T-helper 2 cell (primary cell): ENCODE measurements at regions not wholly inside any gene's neighbourhood (a gene's known extent, or its start where the extent isn't known, plus 50 kb on each side); places are given as distances from the start of the nearest gene placed in this dataset.

ENCODE experiments used
- DNase-seq, 5 experiments: peaks; one replicate each; pipeline versions ENCODE4 v3.0.0 to v3.0.0-alpha.2; 2012 to 2022

GRCh38 chr3:13171704-13172643, 98.7 kb upstream of the IQSEC1 start:
- DNase-seq: no peak

GRCh38 chr3:13170317-13170716, 97.1 kb upstream of the IQSEC1 start:
- DNase-seq: no peak

- no peak for DNase-seq
Measured at GRCh38 chr3:13168391-13168790, 95.2 kb upstream of the IQSEC1 start.

GRCh38 chr3:13167829-13168228, 94.6 kb upstream of the IQSEC1 start:
- DNase-seq: no peak

GRCh38 chr3:13167064-13167743, 94.0 kb upstream of the IQSEC1 start:
- DNase-seq: no peak

- no peak for DNase-seq
Measured at GRCh38 chr3:13166243-13167063, 93.2 kb upstream of the IQSEC1 start.

GRCh38 chr3:13165576-13165975, 92.3 kb upstream of the IQSEC1 start:
- no peak for DNase-seq

GRCh38 chr3:13164893-13165492, 91.8 kb upstream of the IQSEC1 start:
- DNase-seq: no peak

GRCh38 chr3:13163848-13164382, 90.7 kb upstream of the IQSEC1 start:
- DNase-seq: no peak

- DNase-seq: no peak
Measured at GRCh38 chr3:13162549-13163320, 89.5 kb upstream of the IQSEC1 start.

- no peak for DNase-seq
Measured at GRCh38 chr3:13161771-13162535, 88.7 kb upstream of the IQSEC1 start.

- no peak for DNase-seq
Measured at GRCh38 chr3:13161021-13161759, 88.0 kb upstream of the IQSEC1 start.

- DNase-seq: no peak
Measured at GRCh38 chr3:13160619-13161018, 87.4 kb upstream of the IQSEC1 start.

- DNase-seq: no peak
Measured at GRCh38 chr3:13159890-13160289, 86.7 kb upstream of the IQSEC1 start.

- no peak for DNase-seq
Measured at GRCh38 chr3:13158871-13159270, 85.6 kb upstream of the IQSEC1 start.

- no peak for DNase-seq
Measured at GRCh38 chr3:13158408-13158807, 85.2 kb upstream of the IQSEC1 start.

GRCh38 chr3:13157986-13158385, 84.8 kb upstream of the IQSEC1 start:
- no peak for DNase-seq

GRCh38 chr3:13152826-13153710, 79.8 kb upstream of the IQSEC1 start:
- no peak for DNase-seq

GRCh38 chr3:13150624-13151023, 77.4 kb upstream of the IQSEC1 start:
- DNase-seq: no peak
